Endodermal cell (in vitro differentiated cells): ENCODE measurements at regions not wholly inside any gene's neighbourhood (a gene's known extent, or its start where the extent isn't known, plus 50 kb on each side); places are given as distances from the start of the nearest gene placed in this dataset.

Experiments
- DNase-seq: peaks from one replicate; pipeline ENCODE4 v3.0.0-alpha.2; 2017
- H3K27ac ChIP-seq: 2 replicates; pipeline ENCODE4 v1.5.1; 2013; ENCODE audit warnings: mild to moderate bottlenecking, low read depth, low read length, moderate library complexity
- H3K27me3 ChIP-seq: 2 replicates; pipeline ENCODE4 v1.6.1; 2013; ENCODE audit warnings: mild to moderate bottlenecking, low read length, moderate library complexity; ENCODE audit not compliant: insufficient read depth, control insufficient read depth, poor library complexity, severe bottlenecking
- H3K36me3 ChIP-seq: 2 replicates; pipeline ENCODE4 v1.7.0; 2013; ENCODE audit warnings: mild to moderate bottlenecking, low read length, moderate library complexity; ENCODE audit not compliant: control insufficient read depth, insufficient read depth
- H3K4me1 ChIP-seq: one replicate; pipeline ENCODE4 v1.7.0; 2013; ENCODE audit warnings: low read length; ENCODE audit not compliant: control insufficient read depth, insufficient read depth
- H3K4me3 ChIP-seq: 2 replicates; pipeline ENCODE4 v1.5.1; 2013; ENCODE audit warnings: mild to moderate bottlenecking, low read length, moderate library complexity
- H3K9ac ChIP-seq: 2 replicates; pipeline ENCODE4 v1.6.1; 2013; ENCODE audit warnings: mild to moderate bottlenecking, low read length, moderate library complexity; ENCODE audit not compliant: poor library complexity, severe bottlenecking; ENCODE audit errors: extremely low read depth
- H3K9me3 ChIP-seq: 2 replicates; pipeline ENCODE4 v1.6.1; 2013; ENCODE audit warnings: mild to moderate bottlenecking, low read length, moderate library complexity; ENCODE audit not compliant: control insufficient read depth
- H3K27ac Mint-ChIP-seq: 2 replicates; pipeline ENCODE4 v1.8.0; 2020; ENCODE audit warnings: mixed read lengths
- H3K27me3 Mint-ChIP-seq: 2 replicates; pipeline ENCODE4 v1.8.0; 2021; ENCODE audit warnings: mild to moderate bottlenecking, mixed read lengths; ENCODE audit not compliant: insufficient read depth
- H3K36me3 Mint-ChIP-seq: 2 replicates; pipeline ENCODE4 v1.8.0; 2020; ENCODE audit warnings: low read depth, mixed read lengths
- H3K4me1 Mint-ChIP-seq: 2 replicates; pipeline ENCODE4 v1.8.0; 2020; ENCODE audit warnings: mixed read lengths
- H3K4me3 Mint-ChIP-seq: 2 replicates; pipeline ENCODE4 v1.8.0; 2020; ENCODE audit warnings: mild to moderate bottlenecking, moderate library complexity, mixed read lengths
- H3K9me3 Mint-ChIP-seq: 2 replicates; pipeline ENCODE4 v1.8.0; 2020; ENCODE audit warnings: mild to moderate bottlenecking, mixed read lengths
- WGBS, 2 experiments: methylation state at CpG; one replicate each; pipeline versions ENCODE4 v1.1.5 to v1.1.7; 2013; ENCODE audit warnings: missing lambda C conversion rate in 2 of 2, mixed read lengths in 1 of 2; ENCODE audit not compliant: insufficient coverage in 1 of 2, insufficient read length in 1 of 2; 5-methylcytosine and 5-hydroxymethylcytosine counted together
- TF ChIP-seq, protein P1 (sequence below): fragments of 200-600 bp; sonication (generic); conservative IDR thresholded peaks from 2 replicates; pipeline ENCODE4 v1.5.0; 2021; ENCODE audit warnings: antibody characterized with exemption, mild to moderate bottlenecking

DNA sequence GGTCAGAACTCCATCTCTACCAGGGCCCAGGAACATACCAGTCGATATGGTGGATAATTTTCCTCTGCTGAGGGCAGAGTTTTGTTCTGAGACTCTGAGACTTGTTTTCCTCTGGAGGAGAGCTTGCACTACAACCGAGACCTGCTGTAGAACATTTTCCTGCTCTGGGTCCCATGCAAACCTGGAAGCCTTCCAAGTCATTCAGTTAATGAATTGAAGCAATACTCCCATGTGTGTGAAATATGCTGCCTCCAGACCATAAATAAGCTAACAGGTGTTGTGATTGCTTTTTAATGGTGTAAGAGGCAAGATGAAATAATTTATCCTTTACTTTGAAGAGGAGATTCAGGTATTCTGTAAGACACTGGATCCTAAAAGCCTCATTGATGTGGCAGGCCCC lies 372.8 kb downstream of the TMEM167A start:
- H3K4me1 ChIP-seq = no peaks in the 10 kb centered on the region
- Mint-ChIP-seq H3K36me3 (no peaks in the 10 kb centered on the region), H3K4me1 (no peaks in the 10 kb centered on the region), H3K4me3 (no peak overlapping the region), H3K27ac (no peak overlapping the region), H3K27me3 (no peaks in the 10 kb centered on the region), H3K9me3 (no peaks in the 10 kb centered on the region)
- no peak overlapping the region for H3K4me3 ChIP-seq
- H3K36me3 ChIP-seq = no peaks in the 10 kb centered on the region
- H3K27me3 ChIP-seq = no peaks in the 10 kb centered on the region
- no peak for DNase-seq
- 84 to 93% methylated on average over 2 of the region's 2 CpGs for WGBS, 2 experiments
- H3K9ac ChIP-seq = no peak overlapping the region
- H3K9me3 ChIP-seq = no peaks in the 10 kb centered on the region
- TF ChIP-seq, protein P1, sequence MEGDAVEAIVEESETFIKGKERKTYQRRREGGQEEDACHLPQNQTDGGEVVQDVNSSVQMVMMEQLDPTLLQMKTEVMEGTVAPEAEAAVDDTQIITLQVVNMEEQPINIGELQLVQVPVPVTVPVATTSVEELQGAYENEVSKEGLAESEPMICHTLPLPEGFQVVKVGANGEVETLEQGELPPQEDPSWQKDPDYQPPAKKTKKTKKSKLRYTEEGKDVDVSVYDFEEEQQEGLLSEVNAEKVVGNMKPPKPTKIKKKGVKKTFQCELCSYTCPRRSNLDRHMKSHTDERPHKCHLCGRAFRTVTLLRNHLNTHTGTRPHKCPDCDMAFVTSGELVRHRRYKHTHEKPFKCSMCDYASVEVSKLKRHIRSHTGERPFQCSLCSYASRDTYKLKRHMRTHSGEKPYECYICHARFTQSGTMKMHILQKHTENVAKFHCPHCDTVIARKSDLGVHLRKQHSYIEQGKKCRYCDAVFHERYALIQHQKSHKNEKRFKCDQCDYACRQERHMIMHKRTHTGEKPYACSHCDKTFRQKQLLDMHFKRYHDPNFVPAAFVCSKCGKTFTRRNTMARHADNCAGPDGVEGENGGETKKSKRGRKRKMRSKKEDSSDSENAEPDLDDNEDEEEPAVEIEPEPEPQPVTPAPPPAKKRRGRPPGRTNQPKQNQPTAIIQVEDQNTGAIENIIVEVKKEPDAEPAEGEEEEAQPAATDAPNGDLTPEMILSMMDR = no peak
- H3K27ac ChIP-seq = no peak overlapping the region

DNA sequence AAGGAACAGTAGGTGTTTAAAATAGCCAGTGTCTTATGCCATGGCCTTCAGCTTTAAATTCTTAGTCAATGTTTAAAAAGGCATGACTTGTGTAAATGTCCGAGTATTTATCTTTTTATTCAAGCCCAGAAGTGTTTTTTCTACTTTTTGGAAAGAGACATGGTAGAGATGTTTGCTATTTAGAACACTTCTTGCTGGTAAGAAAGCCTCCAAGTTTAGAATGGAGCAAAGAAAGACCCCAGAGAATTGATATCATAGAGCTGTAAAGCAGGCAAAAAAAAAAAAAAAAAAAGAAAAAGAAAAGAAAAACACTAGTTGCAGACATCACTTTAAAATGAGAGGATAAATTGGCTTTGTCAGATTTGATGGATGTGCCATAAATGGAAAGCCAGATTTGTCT lies 375.1 kb downstream of the TMEM167A start:
- no peaks in the 10 kb centered on the region for H3K27me3 ChIP-seq
- WGBS, 2 experiments = 0% methylated on average over 1 of the region's 1 CpG
- DNase-seq = no peak
- TF ChIP-seq, protein P1 = no peak
- no peaks in the 10 kb centered on the region for H3K9me3 ChIP-seq
- no peak overlapping the region for H3K27ac ChIP-seq
- H3K27ac Mint-ChIP-seq = no peak overlapping the region
- no peaks in the 10 kb centered on the region for H3K36me3 ChIP-seq
- no peaks in the 10 kb centered on the region for H3K9me3 Mint-ChIP-seq
- H3K4me1 Mint-ChIP-seq = no peaks in the 10 kb centered on the region
- H3K4me1 ChIP-seq = no peaks in the 10 kb centered on the region
- H3K36me3 Mint-ChIP-seq = no peaks in the 10 kb centered on the region
- H3K4me3 Mint-ChIP-seq = no peak overlapping the region
- H3K27me3 Mint-ChIP-seq = no peaks in the 10 kb centered on the region
- H3K4me3 ChIP-seq = no peak overlapping the region
- no peak overlapping the region for H3K9ac ChIP-seq

DNA sequence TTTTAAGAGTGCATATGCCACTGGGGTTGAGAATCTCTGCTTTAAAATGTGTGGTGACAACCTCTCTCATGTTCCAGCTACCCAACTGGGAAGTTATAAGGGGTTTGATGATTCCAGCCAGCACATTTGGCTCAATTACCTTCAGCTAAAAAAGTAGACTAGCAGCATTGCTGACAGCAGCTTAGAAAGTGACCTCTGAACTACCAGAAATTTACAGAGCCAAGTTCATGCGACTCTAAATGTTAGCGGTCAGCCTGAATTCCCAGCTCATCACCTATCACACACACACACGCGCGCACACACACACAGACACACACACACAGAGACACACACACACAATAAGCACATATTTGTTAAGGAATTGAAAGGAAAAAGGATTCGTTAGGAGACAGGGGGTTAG lies 377.5 kb downstream of the TMEM167A start:
- no peak for DNase-seq
- Histone ChIP-seq H3K9ac (no peak overlapping the region), H3K36me3 (no peaks in the 10 kb centered on the region), H3K27ac (no peak overlapping the region), H3K4me1 (no peaks in the 10 kb centered on the region), H3K4me3 (no peak overlapping the region), H3K27me3 (no peaks in the 10 kb centered on the region), H3K9me3 (no peaks in the 10 kb centered on the region)
- TF ChIP-seq, protein P1 = no peak
- Mint-ChIP-seq H3K27me3 (no peaks in the 10 kb centered on the region), H3K4me1 (no peaks in the 10 kb centered on the region), H3K9me3 (no peaks in the 10 kb centered on the region), H3K27ac (no peak overlapping the region), H3K36me3 (no peaks in the 10 kb centered on the region), H3K4me3 (no peak overlapping the region)
- 98% methylated on average over 5 of the region's 6 CpGs; no CpG with 5 or more reads in 1 of the 2 experiments for WGBS, 2 experiments
